Right lobe of liver (tissue), 6 donors: ENCODE measurements at regions not wholly inside any gene's neighbourhood (a gene's known extent, or its start where the extent isn't known, plus 50 kb on each side); places are given as distances from the start of the nearest gene placed in this dataset.
"Not testable (repeated sequence)": the region's sequence is repeated elsewhere in the genome, so short reads cannot be mapped to it uniquely, and the experiment has no call there.

Experiments used
- ATAC-seq, 4 donors: fragments of 200-7000 bp; cut with Tn5 transposase; one replicate each; pipeline ENCODE4 v1.9.1; 2020; ENCODE audit warnings: mild to moderate bottlenecking in 4 of 4, moderate library complexity in 4 of 4
- DNase-seq, 3 donors: peaks; one replicate each; pipeline ENCODE4 v3.0.0-alpha.2; 2020
- H3K27ac ChIP-seq, 3 donors: fragments of 200-600 bp; one replicate each; pipeline ENCODE4 v1.8.0; 2022
- H3K27me3 ChIP-seq, 2 donors: fragments of 200-600 bp; one replicate each; pipeline ENCODE4 v1.8.0; 2022
- H3K36me3 ChIP-seq, 4 donors: fragments of 200-600 bp; sonication (generic) in 1 of 4; one replicate each; pipeline versions ENCODE4 v1.5.1 to v1.8.0; 2017 to 2022; ENCODE audit warnings: control low read depth in 1 of 4
- H3K4me1 ChIP-seq, 4 donors: fragments of 200-600 bp; sonication (generic) in 1 of 4; one replicate each; pipeline versions ENCODE4 v1.5.1 to v1.8.0; 2017 to 2022; ENCODE audit warnings: control low read depth in 1 of 4
- H3K4me3 ChIP-seq, 3 donors: fragments of 200-600 bp; one replicate each; pipeline ENCODE4 v1.8.0; 2022
- H3K9me3 ChIP-seq, 4 donors: fragments of 200-600 bp; sonication (generic) in 1 of 4; one replicate each; pipeline versions ENCODE4 v1.5.1 to v1.8.0; 2017 to 2022; ENCODE audit warnings: control low read depth in 1 of 4
- POLR2A ChIP-seq: fragments of 450-650 bp; IDR thresholded peaks from one replicate; pipeline ENCODE4 v1.6.1; 2017; ENCODE audit warnings: antibody characterized with exemption, mild to moderate bottlenecking
- WGBS: methylation state at CpG from one replicate; pipeline ENCODE4 v1.1.6; 2018; ENCODE audit warnings: low coverage, low lambda C conversion rate; ENCODE audit not compliant: insufficient coverage; ENCODE audit errors: missing lambda C conversion rate; 5-methylcytosine and 5-hydroxymethylcytosine counted together
- intact Hi-C, 2 donors: fragments of 100-400 bp; cut with DNase I; formaldehyde crosslinking; loops; one replicate each; pipeline versions ENCODE4 v1.11.2 to v1.14.1; 2022
- TF ChIP-seq, protein P1 (sequence below), 4 donors: fragments of 200-600 bp in 3 of 4; fragments of 450-650 bp in 1 of 4; IDR thresholded peaks; one replicate each; pipeline versions ENCODE4 v1.5.1 to v1.8.0; 2016 to 2022; ENCODE audit warnings: antibody characterized with exemption in 4 of 4, mild to moderate bottlenecking in 2 of 4
- donor health status: DM: no; HTN: yes; CAD: no.
- donor health status: DM: no; HTN: no; CAD: no.
- donor health status: DM: no; HTN: no; CAD: no.
- donor health status: DM: no; HTN: yes; CAD: no.
- donor health status: DM: no; HTN: yes; CAD: no.

DNA sequence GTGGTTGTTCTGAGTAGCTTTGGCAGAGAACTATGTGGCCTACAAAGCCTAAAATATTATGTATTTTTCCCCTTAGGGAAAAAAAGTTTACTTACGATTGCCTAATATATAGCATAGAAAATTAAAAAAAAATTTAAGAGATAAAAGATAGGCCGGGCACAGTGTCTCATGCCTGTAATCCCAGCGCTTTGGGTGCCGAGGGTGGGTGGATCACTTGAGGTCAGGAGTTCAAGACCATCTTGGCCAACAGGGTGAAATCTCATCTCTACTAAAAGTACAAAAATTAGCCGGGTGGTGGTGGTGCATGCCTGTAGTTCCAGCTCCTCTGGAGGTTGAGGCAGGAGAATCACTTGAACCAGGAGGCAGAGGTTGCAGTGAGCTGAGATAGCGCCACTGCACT, 439.2 kb upstream of the KLF6 start:
- DNase-seq (no peak), ATAC-seq (no peak)
- WGBS, result 81% methylated on average over 6 of the region's 6 CpGs
- no peaks in the 10 kb centered on the region for H3K27me3 ChIP-seq
- H3K27ac ChIP-seq, result no peak overlapping the region
- no peaks in the 10 kb centered on the region for H3K4me1 ChIP-seq
- no peak for TF ChIP-seq POLR2A
- TF ChIP-seq, protein P1, sequence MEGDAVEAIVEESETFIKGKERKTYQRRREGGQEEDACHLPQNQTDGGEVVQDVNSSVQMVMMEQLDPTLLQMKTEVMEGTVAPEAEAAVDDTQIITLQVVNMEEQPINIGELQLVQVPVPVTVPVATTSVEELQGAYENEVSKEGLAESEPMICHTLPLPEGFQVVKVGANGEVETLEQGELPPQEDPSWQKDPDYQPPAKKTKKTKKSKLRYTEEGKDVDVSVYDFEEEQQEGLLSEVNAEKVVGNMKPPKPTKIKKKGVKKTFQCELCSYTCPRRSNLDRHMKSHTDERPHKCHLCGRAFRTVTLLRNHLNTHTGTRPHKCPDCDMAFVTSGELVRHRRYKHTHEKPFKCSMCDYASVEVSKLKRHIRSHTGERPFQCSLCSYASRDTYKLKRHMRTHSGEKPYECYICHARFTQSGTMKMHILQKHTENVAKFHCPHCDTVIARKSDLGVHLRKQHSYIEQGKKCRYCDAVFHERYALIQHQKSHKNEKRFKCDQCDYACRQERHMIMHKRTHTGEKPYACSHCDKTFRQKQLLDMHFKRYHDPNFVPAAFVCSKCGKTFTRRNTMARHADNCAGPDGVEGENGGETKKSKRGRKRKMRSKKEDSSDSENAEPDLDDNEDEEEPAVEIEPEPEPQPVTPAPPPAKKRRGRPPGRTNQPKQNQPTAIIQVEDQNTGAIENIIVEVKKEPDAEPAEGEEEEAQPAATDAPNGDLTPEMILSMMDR (IDR thresholded peaks at IDR 0.05), result no peak
- H3K9me3 ChIP-seq, result no peaks in the 10 kb centered on the region
- intact Hi-C loops, result no loop called here
- H3K36me3 ChIP-seq, result no peaks in the 10 kb centered on the region
- H3K4me3 ChIP-seq, result no peak overlapping the region

DNA sequence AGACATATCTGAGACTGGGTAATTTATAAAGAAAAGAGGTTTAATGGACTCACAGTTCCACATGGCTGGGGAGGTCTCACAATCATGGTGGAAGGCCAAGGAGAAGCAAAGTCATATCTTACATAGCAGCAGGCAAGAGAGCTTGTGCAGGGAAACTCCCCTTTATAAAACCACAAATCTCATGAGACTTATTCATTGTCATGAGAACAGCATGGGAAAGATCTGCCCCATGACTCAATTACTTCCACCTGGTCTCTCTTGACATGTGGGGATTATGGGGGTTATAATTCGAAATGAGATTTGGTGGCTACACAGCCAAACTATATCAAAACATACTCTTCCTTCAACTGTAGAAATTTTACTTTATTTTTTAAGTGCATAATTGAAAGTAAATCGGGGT, 436.3 kb upstream of the KLF6 start:
- DNase-seq, H3K27ac ChIP-seq, H3K4me3 ChIP-seq, H3K27me3 ChIP-seq, H3K4me1 ChIP-seq, H3K36me3 ChIP-seq, ATAC-seq, H3K9me3 ChIP-seq, intact Hi-C loops: not testable (repeated sequence)
- WGBS, result 51% methylated on average over 2 of the region's 2 CpGs

DNA sequence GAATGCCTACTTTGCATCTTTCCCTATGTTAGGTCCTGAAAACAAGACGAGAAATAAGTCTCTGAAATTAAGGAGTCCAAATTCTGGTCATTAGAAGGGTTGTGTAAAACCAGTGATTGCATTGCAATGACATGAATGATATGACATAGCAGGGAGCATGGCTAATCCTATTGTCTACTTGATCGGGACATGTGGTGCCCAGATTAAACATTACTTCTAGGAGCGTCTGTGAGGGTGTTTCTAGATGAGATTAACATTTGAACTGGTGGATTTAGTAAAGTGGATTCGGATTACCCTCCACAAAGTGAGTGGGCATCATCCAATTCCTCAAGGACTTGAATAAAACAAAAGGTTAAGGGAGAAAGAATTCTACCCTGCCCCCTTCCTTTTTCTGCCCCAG, 434.9 kb upstream of the KLF6 start:
- no peaks in the 10 kb centered on the region for H3K36me3 ChIP-seq
- WGBS, result 41% methylated on average over 4 of the region's 4 CpGs

DNA sequence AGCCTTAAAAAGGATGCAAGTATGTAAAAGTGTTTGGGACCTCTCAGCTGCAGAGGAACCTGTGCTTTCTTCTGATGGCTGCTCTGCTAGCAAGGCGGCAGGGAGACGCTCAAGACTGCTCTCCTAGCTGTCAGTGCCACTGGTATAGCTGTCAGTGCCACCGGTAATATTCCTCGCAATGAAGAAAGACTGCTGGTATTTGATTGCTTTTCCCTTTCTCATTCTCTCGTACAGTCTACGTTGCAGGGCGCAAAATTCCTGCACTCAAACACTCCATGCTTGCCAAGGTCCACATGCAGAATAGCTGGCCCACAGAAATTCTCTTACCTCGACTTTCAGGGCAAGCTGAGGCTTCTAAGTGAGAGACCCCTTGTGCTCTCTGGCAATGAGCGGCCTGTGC, 432.6 kb upstream of the KLF6 start:
- Histone ChIP-seq H3K27me3 (no peaks in the 10 kb centered on the region), H3K27ac (no peak overlapping the region), H3K4me1 (no peaks in the 10 kb centered on the region), H3K4me3 (no peak overlapping the region), H3K9me3 (no peaks in the 10 kb centered on the region), H3K36me3 (no peaks in the 10 kb centered on the region)
- no peak for DNase-seq
- no peak for ATAC-seq
- intact Hi-C loops, result no loop called here
- 60% methylated on average over 5 of the region's 9 CpGs for WGBS
- TF ChIP-seq, protein P1 (IDR thresholded peaks at IDR 0.05), result no peak
- no peak for TF ChIP-seq POLR2A

More for the DNA sequence above, 434.9 kb upstream of the KLF6 start:
- Histone ChIP-seq H3K4me3 (no peak overlapping the region), H3K27me3 (no peaks in the 10 kb centered on the region), H3K9me3 (no peaks in the 10 kb centered on the region), H3K27ac (no peak overlapping the region), H3K4me1 (no peaks in the 10 kb centered on the region)
- no peak for TF ChIP-seq POLR2A
- TF ChIP-seq, protein P1 (IDR thresholded peaks at IDR 0.05), result no peak
- intact Hi-C loops, result no loop called here
- ATAC-seq, result no peak
- no peak for DNase-seq

DNA sequence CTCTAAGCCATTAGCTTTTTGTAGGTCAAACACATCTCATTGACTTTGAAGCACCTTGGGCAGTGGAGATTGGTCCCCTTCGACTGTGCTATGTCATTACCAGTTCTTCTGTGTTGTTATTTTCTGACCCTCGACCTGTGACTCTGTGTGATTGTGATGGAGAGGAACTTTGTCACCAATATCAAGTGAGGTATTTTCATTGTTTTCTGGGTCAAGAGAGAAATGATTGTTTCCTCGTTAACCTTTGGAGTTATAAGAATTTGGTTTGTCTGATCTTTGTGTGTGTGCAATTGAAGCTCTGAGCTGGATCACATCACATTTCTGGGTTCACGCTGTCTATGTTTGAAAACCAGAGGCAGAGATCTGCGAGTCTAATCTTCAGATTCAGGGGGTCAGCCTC, 432.2 kb upstream of the KLF6 start:
- no peak overlapping the region for H3K27ac ChIP-seq
- 70% methylated on average over 5 of the region's 5 CpGs for WGBS
- intact Hi-C loops, result no loop called here
- no peaks in the 10 kb centered on the region for H3K9me3 ChIP-seq
- H3K4me3 ChIP-seq, result no peak overlapping the region
- ATAC-seq, result no peak
- H3K36me3 ChIP-seq, result no peaks in the 10 kb centered on the region
- DNase-seq, result no peak
- no peaks in the 10 kb centered on the region for H3K27me3 ChIP-seq
- TF ChIP-seq, protein P1 (IDR thresholded peaks at IDR 0.05), result no peak
- no peak for TF ChIP-seq POLR2A
- H3K4me1 ChIP-seq, result no peaks in the 10 kb centered on the region
